GM23338 (cell line): ENCODE measurements at regions not wholly inside any gene's neighbourhood (a gene's known extent, or its start where the extent isn't known, plus 50 kb on each side); places are given as distances from the start of the nearest gene placed in this dataset.

ENCODE experiments used
- CTCF ChIP-seq, 2 experiments: fragments of 200-600 bp in 1 of 2; sonication (generic) in 1 of 2; conservative IDR thresholded peaks; 2 replicates each; pipeline versions ENCODE4 v1.5.1 to v1.6.1; 2016 to 2017; ENCODE audit warnings: antibody characterized with exemption in 2 of 2, low read depth in 2 of 2, mild to moderate bottlenecking in 2 of 2, moderate library complexity in 1 of 2
- EZH2 ChIP-seq: fragments of 200-600 bp; sonication (generic); IDR thresholded peaks from one replicate; pipeline ENCODE4 v1.8.0; 2017; ENCODE audit warnings: antibody characterized with exemption, mild to moderate bottlenecking, low read depth; ENCODE audit not compliant: unreplicated experiment
- POLR2AphosphoS5 ChIP-seq: IDR thresholded peaks from 2 replicates; pipeline ENCODE4 v1.6.1; 2016; ENCODE audit warnings: antibody characterized with exemption, low read depth
- ZNF114 ChIP-seq: fragments of 250-450 bp; sonication (Bioruptor Pico); IDR thresholded peaks from 2 replicates; pipeline ENCODE4 v1.5.0; 2020; ENCODE audit warnings: mild to moderate bottlenecking, moderate library complexity
- TF ChIP-seq, protein P1 (sequence below): IDR thresholded peaks from one replicate; pipeline ENCODE4 v1.6.1; 2018; ENCODE audit warnings: antibody characterized with exemption; ENCODE audit not compliant: unreplicated experiment

- TF ChIP-seq, protein P1, sequence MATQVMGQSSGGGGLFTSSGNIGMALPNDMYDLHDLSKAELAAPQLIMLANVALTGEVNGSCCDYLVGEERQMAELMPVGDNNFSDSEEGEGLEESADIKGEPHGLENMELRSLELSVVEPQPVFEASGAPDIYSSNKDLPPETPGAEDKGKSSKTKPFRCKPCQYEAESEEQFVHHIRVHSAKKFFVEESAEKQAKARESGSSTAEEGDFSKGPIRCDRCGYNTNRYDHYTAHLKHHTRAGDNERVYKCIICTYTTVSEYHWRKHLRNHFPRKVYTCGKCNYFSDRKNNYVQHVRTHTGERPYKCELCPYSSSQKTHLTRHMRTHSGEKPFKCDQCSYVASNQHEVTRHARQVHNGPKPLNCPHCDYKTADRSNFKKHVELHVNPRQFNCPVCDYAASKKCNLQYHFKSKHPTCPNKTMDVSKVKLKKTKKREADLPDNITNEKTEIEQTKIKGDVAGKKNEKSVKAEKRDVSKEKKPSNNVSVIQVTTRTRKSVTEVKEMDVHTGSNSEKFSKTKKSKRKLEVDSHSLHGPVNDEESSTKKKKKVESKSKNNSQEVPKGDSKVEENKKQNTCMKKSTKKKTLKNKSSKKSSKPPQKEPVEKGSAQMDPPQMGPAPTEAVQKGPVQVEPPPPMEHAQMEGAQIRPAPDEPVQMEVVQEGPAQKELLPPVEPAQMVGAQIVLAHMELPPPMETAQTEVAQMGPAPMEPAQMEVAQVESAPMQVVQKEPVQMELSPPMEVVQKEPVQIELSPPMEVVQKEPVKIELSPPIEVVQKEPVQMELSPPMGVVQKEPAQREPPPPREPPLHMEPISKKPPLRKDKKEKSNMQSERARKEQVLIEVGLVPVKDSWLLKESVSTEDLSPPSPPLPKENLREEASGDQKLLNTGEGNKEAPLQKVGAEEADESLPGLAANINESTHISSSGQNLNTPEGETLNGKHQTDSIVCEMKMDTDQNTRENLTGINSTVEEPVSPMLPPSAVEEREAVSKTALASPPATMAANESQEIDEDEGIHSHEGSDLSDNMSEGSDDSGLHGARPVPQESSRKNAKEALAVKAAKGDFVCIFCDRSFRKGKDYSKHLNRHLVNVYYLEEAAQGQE, result no peak
- TF ChIP-seq CTCF (conservative IDR thresholded peaks at IDR 0.05; ENCODE audit: low read depth in 2 of 2) (no peak), ZNF114 (CRISPR knock-in tag) (no peak), EZH2 (no peak), POLR2AphosphoS5 (no peak)
These were observed 90.9 kb upstream of the ASB18 start for GRCh38 chr2:236354973-236355595.
